ENCODE measurements at regions not wholly inside any gene's neighbourhood (a gene's known extent, or its start where the extent isn't known, plus 50 kb on each side); places are given as distances from the start of the nearest gene placed in this dataset.

DNA sequence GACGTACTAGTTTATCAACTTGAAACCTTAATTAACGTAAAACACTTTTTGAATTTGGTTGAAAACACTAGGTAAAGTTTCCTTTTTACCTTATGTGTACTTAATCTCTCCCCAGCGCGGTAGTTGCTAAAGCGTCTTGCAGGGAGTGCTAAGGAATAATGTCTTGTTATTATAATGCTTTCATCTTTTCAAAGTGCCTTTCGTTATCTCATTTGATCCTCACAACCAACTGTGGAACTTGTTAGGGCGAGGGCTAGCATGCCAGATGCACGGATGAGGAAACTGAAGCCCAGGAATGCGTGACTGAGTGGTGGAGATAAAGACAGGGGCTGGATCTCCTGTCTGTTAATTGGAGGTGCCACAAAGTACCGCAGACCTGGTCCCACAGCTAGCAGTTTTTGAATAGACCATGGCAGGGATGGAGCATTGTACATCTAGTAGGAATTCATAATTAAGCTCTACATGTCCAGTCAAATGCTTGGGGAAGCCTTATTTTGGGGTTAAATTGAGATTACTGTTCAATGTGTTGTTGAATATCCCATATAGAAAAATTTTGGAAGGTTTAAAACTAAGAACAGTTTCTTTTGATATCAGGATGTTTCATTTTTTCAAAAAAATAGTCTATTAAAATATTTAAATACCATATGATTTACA, 234.3 kb downstream of the SH2D4B start:
- TF ChIP-seq CTCF (IDR thresholded peaks at IDR 0.05) (no peak), POLR2A (IDR thresholded peaks at IDR 0.05) (no peak)
